B cell (primary cell): ENCODE measurements at regions not wholly inside any gene's neighbourhood (a gene's known extent, or its start where the extent isn't known, plus 50 kb on each side); places are given as distances from the start of the nearest gene placed in this dataset.

Source experiments
- EZH2 ChIP-seq: IDR thresholded peaks from 2 replicates; pipeline ENCODE4 v1.6.1; 2012; ENCODE audit warnings: borderline replicate concordance, low read depth, mild to moderate bottlenecking, moderate library complexity, low read length; ENCODE audit not compliant: insufficient read depth, poor library complexity, severe bottlenecking
- TF ChIP-seq, protein P1 (sequence below): fragments of 200-600 bp; IDR thresholded peaks from one replicate; pipeline ENCODE4 v1.8.0; 2022; ENCODE audit warnings: antibody characterized with exemption, mild to moderate bottlenecking

DNA sequence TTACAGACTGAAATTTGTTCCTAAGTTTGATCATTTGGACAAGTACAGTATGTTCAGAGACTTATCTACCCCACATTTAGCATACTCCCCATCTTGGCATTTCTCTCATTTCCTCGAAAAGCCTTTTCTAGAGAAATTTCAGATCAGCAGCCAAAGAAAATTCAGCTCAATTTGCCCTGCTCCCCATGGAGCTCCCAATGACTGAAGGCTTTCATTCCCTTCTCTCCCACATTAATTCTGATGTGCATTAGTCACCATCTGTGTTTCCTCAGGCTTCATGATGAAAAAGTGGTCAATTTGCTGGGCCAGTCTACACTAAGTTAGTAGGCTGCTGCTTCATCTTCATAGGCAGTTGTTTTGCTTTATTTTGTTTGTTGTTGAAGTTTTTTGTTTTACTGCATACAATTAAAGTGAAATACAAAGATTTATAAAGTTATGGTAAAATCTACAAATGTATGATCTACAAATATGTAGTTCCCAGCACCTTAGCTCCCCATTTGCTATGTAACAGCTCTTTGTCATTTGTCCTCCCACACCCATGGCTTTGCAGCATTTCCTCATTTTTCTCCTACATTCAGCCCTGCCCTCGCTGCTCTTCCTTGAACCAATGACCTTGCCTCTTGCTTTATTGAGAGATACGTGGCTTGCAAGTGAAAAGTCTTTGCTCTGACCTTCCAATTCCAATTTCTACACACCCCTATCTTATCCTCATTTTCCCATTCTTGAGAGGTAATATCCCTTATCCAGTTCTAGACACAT is 193.9 kb downstream of the ANAPC10 start:
- TF ChIP-seq EZH2 = no peak
- TF ChIP-seq, protein P1, sequence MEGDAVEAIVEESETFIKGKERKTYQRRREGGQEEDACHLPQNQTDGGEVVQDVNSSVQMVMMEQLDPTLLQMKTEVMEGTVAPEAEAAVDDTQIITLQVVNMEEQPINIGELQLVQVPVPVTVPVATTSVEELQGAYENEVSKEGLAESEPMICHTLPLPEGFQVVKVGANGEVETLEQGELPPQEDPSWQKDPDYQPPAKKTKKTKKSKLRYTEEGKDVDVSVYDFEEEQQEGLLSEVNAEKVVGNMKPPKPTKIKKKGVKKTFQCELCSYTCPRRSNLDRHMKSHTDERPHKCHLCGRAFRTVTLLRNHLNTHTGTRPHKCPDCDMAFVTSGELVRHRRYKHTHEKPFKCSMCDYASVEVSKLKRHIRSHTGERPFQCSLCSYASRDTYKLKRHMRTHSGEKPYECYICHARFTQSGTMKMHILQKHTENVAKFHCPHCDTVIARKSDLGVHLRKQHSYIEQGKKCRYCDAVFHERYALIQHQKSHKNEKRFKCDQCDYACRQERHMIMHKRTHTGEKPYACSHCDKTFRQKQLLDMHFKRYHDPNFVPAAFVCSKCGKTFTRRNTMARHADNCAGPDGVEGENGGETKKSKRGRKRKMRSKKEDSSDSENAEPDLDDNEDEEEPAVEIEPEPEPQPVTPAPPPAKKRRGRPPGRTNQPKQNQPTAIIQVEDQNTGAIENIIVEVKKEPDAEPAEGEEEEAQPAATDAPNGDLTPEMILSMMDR = no peak
